HG03196 (cell line): ENCODE measurements at regions not wholly inside any gene's neighbourhood (a gene's known extent, or its start where the extent isn't known, plus 50 kb on each side); places are given as distances from the start of the nearest gene placed in this dataset.
A peak's percentile ranks its signal among the peaks of the same experiment; 100 is the strongest.

ENCODE experiments used
- ATAC-seq: cut with Tn5 transposase; IDR thresholded peaks from one replicate; pipeline ENCODE4 v1.9.1; 2021; ENCODE audit not compliant: unreplicated experiment

GRCh38 chr5:173826086-173826427 lies 62.1 kb upstream of the CPEB4 start:
- ATAC-seq, result no peak

- no peak for ATAC-seq
Measured at GRCh38 chr5:173826428-173827350, 61.5 kb upstream of the CPEB4 start.

GRCh38 chr5:173828952-173829351 lies 59.2 kb upstream of the CPEB4 start:
- ATAC-seq, result no peak

DNA sequence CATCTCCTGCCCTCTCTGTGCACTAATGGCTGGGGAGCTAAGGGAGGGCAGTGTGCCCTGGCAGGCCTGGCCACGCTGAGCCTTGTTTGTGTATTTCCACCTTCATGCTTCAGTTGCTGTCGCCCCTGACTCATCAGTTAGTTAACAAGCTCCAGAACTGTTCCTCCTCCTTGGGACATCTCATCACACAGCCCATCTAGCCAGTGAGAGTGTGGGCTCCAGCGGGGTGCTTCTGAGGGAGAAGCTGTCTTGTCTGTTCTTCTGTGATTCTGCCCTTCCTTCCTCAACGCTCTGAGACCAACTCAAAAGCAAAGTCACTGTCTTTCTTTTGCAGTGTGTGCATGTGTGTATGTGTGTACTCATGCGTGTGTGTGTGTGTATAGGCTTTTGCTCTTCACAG lies 58.3 kb upstream of the CPEB4 start:
- ATAC-seq, result peak; percentile 39

GRCh38 chr5:173830421-173830820 lies 57.7 kb upstream of the CPEB4 start:
- ATAC-seq, result no peak

GRCh38 chr5:173831196-173831914 lies 56.8 kb upstream of the CPEB4 start:
- ATAC-seq, result no peak

DNA sequence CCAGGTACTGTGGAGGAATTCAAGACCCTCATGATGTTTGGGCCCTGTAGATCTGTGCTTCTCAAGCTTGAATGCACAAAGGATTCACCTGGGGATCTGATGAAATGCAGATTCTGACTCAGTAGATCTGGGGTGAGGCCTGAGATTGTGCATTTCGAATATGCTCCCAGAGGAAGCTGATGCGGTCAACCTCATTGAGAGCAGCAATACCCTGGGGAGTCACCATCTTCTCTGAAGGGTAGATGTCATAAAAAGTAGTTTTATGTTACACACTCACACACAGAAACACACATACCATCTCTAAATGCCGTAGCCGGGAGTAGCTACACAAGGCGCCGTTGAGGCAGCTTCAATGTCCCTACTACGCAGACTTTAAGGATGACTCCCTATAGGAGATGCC lies 55.8 kb upstream of the CPEB4 start:
- ATAC-seq, result peak; percentile 54

DNA sequence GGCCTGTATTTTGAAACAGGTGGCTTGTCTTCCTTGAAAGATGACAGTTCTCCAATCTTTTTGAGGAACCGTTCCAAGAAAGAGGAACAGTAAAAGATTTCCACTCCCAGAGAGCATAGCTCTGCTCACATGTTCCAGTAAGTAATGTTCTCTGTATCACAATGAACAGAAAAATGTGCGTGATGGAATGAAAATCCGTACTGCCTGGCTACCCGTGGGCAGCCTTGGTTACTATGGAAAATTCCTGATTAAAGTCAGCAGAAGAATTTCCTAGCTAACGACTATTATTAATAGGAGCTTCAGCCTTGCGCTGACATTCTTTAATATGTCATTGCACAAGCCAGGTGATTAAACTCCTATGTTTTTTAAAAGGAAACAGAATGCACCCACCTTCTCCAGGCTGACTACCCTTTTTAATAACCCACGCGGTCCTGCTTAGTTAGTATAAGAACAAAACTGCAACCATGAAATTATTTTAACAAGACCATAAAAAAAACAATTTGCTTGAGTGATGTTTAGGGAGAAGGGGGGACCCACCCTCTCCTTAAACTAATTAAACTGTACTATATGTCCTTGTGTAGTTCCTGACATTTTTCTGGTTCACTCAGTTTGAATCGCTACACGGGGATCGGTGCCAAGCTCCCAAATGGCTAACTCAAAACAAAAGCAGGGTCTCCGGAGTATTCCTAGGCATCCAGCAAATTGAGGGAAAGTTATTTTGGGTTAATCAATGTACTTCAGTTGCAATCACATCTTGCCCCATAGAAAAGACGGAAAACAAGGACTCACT lies 54.8 kb upstream of the CPEB4 start:
- ATAC-seq, result no peak

DNA sequence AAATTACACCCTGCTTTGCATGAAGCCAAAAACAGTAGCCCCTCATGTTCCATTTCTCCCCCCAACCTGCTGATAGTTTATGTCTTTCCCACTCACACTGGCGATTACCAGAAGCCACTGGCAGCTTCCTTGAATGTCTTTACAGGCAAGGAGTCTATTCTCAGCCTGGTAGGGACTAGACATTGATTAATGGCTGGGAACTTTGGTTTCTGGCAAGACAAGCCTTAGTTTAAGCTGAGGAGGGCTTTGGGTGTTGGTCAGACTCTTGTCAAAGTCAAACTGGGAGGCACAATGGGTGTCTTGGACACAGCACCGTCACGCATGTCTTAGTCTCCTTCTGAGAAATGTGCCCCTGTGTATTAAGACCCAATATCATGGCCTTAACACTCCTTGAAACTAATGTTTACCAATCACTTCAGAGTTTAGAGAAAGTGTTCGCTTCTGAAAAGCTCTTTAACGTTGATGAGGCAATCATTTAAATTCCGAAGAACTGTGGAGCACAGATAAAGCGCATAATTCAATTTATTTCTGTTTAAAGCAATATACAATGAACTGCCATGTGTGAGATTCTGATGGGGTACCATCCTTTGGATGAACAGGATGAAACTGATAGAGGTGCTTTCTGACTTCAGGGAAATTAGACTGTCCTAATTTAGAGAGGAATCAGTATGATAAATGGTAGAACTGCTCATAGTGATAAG lies 53.9 kb upstream of the CPEB4 start:
- no peak for ATAC-seq

GRCh38 chr5:173835131-173835530 lies 53.0 kb upstream of the CPEB4 start:
- no peak for ATAC-seq

- ATAC-seq, result no peak
Measured at GRCh38 chr5:173835661-173836060, 52.5 kb upstream of the CPEB4 start.

GRCh38 chr5:173837654-173838053 lies 50.5 kb upstream of the CPEB4 start:
- no peak for ATAC-seq
